SK-N-SH (cell line): ENCODE measurements at regions not wholly inside any gene's neighbourhood (a gene's known extent, or its start where the extent isn't known, plus 50 kb on each side); places are given as distances from the start of the nearest gene placed in this dataset.

ENCODE experiments used
- CHD2 ChIP-seq: fragments of 150-350 bp; IDR thresholded peaks from 2 replicates; pipeline ENCODE4 v1.6.1; 2018; ENCODE audit warnings: low read length; ENCODE audit not compliant: partially characterized antibody
- EP300 ChIP-seq, 2 experiments: IDR thresholded peaks; 2 replicates each; pipeline versions ENCODE4 v1.4.0 to v1.6.1; 2012; ENCODE audit warnings: borderline replicate concordance in 1 of 2, low read depth in 1 of 2, low read length in 1 of 2
- EZH2phosphoT487 ChIP-seq: fragments of 200-600 bp; sonication (generic); IDR thresholded peaks from 2 replicates; pipeline ENCODE4 v1.6.1; 2017; ENCODE audit warnings: low read depth, mixed run types, mild to moderate bottlenecking, antibody characterized with exemption, moderate library complexity, borderline replicate concordance
- FOXJ3 ChIP-seq: sonication (generic); formaldehyde crosslinking; IDR thresholded peaks from 2 replicates; pipeline ENCODE4 v1.5.1; 2020; ENCODE audit warnings: mild to moderate bottlenecking, missing genetic modification reagents
- FOXM1 ChIP-seq: IDR thresholded peaks from 2 replicates; pipeline ENCODE4 v1.4.0; 2012; ENCODE audit warnings: low read depth, mild to moderate bottlenecking
- PBX3 ChIP-seq: IDR thresholded peaks from 2 replicates; pipeline ENCODE4; 2012
- POLR2AphosphoS5 ChIP-seq: IDR thresholded peaks from 2 replicates; pipeline ENCODE4 v1.6.1; 2012; ENCODE audit warnings: low read depth, low read length
- YY1 ChIP-seq: IDR thresholded peaks from 2 replicates; pipeline ENCODE4 v1.4.0; 2012; ENCODE audit warnings: low read depth, mild to moderate bottlenecking
- TF ChIP-seq, protein P1 (sequence below): fragments of 200-600 bp; sonication (generic); IDR thresholded peaks from 2 replicates; pipeline ENCODE4 v1.6.1; 2017; ENCODE audit warnings: antibody characterized with exemption, mild to moderate bottlenecking, moderate library complexity
- TF ChIP-seq, protein P2 (sequence below): IDR thresholded peaks from 2 replicates; pipeline ENCODE4 v1.4.0; 2012; ENCODE audit warnings: low read depth

DNA sequence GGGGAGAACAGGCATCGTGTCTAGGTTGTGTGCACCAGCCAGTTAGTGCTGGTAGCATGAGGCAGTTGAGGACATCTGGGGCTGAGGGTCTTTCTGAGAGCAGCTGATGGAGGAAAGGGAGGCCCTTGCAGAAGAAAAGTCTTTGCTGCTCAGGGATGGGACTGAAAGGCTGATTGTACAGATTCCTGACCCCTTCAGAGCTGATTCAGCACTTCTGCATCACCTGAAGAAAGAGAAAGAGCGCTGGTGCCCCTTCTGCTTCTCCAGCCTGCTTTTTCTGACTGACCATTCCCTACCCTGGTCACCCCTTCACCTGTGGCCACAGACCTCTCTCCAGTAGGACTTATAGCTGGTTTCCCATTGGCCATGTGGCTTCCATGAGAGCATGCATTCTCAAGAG, 476.2 kb downstream of the TSHZ3 start:
- TF ChIP-seq, protein P1, sequence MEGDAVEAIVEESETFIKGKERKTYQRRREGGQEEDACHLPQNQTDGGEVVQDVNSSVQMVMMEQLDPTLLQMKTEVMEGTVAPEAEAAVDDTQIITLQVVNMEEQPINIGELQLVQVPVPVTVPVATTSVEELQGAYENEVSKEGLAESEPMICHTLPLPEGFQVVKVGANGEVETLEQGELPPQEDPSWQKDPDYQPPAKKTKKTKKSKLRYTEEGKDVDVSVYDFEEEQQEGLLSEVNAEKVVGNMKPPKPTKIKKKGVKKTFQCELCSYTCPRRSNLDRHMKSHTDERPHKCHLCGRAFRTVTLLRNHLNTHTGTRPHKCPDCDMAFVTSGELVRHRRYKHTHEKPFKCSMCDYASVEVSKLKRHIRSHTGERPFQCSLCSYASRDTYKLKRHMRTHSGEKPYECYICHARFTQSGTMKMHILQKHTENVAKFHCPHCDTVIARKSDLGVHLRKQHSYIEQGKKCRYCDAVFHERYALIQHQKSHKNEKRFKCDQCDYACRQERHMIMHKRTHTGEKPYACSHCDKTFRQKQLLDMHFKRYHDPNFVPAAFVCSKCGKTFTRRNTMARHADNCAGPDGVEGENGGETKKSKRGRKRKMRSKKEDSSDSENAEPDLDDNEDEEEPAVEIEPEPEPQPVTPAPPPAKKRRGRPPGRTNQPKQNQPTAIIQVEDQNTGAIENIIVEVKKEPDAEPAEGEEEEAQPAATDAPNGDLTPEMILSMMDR = no peak
- TF ChIP-seq FOXM1 = no peak
- no peak for TF ChIP-seq EP300 (IDR thresholded peaks at IDR 0.05; ENCODE audit: borderline replicate concordance in 1 of 2, low read depth in 1 of 2, low read length in 1 of 2)
- TF ChIP-seq, protein P2, sequence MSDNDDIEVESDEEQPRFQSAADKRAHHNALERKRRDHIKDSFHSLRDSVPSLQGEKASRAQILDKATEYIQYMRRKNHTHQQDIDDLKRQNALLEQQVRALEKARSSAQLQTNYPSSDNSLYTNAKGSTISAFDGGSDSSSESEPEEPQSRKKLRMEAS = no peak
- TF ChIP-seq YY1 = no peak
- TF ChIP-seq POLR2AphosphoS5 = no peak
- TF ChIP-seq CHD2 = no peak
- TF ChIP-seq EZH2phosphoT487 = no peak
- TF ChIP-seq FOXJ3 (CRISPR knock-in tag) = no peak
- TF ChIP-seq PBX3 = no peak
